ENCODE measurements at regions not wholly inside any gene's neighbourhood (a gene's known extent, or its start where the extent isn't known, plus 50 kb on each side); places are given as distances from the start of the nearest gene placed in this dataset.

DNA sequence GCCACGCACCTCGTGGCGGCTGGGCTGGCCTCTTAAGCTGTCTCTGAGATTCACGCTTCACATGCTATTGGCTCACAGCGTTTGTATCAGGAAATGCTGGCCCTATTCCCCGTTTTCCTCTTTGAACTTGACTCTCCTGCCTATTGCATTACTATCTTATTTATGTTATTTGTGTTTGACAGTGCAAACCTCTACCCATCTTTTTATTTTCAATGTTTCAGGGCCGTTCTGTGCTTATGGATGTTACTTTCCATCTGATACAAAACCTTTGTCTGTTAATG is 149.9 kb upstream of the TWIST2 start:
- TF ChIP-seq CTCF (IDR thresholded peaks at IDR 0.05) (no peak), POLR2A (IDR thresholded peaks at IDR 0.05) (no peak)

All from ovary (tissue), 3 donors.